Mesothelial cell of epicardium (in vitro differentiated cells): ENCODE measurements at regions not wholly inside any gene's neighbourhood (a gene's known extent, or its start where the extent isn't known, plus 50 kb on each side); places are given as distances from the start of the nearest gene placed in this dataset.

ENCODE experiments used
- DNase-seq, 2 experiments: peaks; one replicate each; pipeline ENCODE4 v3.0.0; 2021; ENCODE audit warnings: low spot score in 2 of 2; ENCODE audit not compliant: unreplicated experiment in 2 of 2
- H3K27ac Mint-ChIP-seq: 2 replicates; pipeline ENCODE4 v1.8.0; 2021; ENCODE audit warnings: mixed read lengths
- H3K27me3 Mint-ChIP-seq: 2 replicates; pipeline ENCODE4 v1.8.0; 2021; ENCODE audit warnings: low read depth, mixed read lengths
- H3K36me3 Mint-ChIP-seq: 2 replicates; pipeline ENCODE4 v1.8.0; 2021; ENCODE audit warnings: mixed read lengths
- H3K4me1 Mint-ChIP-seq: 2 replicates; pipeline ENCODE4 v1.8.0; 2021; ENCODE audit warnings: mixed read lengths
- H3K4me3 Mint-ChIP-seq: 2 replicates; pipeline ENCODE4 v1.8.0; 2021; ENCODE audit warnings: mild to moderate bottlenecking, moderate library complexity, mixed read lengths
- H3K9me3 Mint-ChIP-seq: 2 replicates; pipeline ENCODE4 v1.8.0; 2021; ENCODE audit warnings: mixed read lengths
- TF ChIP-seq, protein P1 (sequence below): fragments of 200-600 bp; sonication (generic); IDR thresholded peaks from one replicate; pipeline ENCODE4 v1.5.0; 2021; ENCODE audit warnings: antibody characterized with exemption; ENCODE audit not compliant: unreplicated experiment

DNA sequence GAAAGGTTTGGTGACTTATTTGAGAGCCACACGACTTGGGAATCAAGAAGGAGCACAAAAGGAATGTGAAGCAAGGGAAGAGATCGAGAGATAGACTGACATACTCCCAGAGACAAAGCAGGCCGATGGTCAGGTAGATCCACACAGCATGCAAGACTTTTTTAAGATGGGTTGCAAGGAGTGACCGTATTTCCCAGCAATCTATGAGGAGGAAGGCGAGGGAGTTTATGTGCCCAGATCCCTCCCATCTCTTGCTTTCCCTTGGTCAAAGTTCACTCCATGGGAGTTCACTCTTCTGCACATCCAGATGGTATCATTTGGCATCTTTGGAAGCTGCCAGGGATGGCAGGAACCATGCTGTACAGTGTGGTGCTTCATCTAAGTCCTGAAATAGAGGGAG lies 148.9 kb downstream of the RMI1 start:
- TF ChIP-seq, protein P1, sequence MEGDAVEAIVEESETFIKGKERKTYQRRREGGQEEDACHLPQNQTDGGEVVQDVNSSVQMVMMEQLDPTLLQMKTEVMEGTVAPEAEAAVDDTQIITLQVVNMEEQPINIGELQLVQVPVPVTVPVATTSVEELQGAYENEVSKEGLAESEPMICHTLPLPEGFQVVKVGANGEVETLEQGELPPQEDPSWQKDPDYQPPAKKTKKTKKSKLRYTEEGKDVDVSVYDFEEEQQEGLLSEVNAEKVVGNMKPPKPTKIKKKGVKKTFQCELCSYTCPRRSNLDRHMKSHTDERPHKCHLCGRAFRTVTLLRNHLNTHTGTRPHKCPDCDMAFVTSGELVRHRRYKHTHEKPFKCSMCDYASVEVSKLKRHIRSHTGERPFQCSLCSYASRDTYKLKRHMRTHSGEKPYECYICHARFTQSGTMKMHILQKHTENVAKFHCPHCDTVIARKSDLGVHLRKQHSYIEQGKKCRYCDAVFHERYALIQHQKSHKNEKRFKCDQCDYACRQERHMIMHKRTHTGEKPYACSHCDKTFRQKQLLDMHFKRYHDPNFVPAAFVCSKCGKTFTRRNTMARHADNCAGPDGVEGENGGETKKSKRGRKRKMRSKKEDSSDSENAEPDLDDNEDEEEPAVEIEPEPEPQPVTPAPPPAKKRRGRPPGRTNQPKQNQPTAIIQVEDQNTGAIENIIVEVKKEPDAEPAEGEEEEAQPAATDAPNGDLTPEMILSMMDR, result no peak
- peaks cover 3% of the 10 kb centered on the region for H3K9me3 Mint-ChIP-seq
- peaks cover 12% of the 10 kb centered on the region for H3K4me1 Mint-ChIP-seq
- H3K27me3 Mint-ChIP-seq, result peaks cover 11% of the 10 kb centered on the region
- DNase-seq, result no peak
- no peaks in the 10 kb centered on the region for H3K36me3 Mint-ChIP-seq
- H3K27ac Mint-ChIP-seq, result no peak overlapping the region
- H3K4me3 Mint-ChIP-seq, result no peak overlapping the region

- Mint-ChIP-seq H3K9me3 (no peaks in the 10 kb centered on the region), H3K4me1 (peaks cover 9% of the 10 kb centered on the region), H3K36me3 (no peaks in the 10 kb centered on the region), H3K27ac (no peak overlapping the region), H3K27me3 (peaks cover 74% of the 10 kb centered on the region), H3K4me3 (no peak overlapping the region)
- DNase-seq, result no peak
- TF ChIP-seq, protein P1, result no peak
Measured at GRCh38 chr9:84136119-84136868, 155.7 kb downstream of the RMI1 start.

DNA sequence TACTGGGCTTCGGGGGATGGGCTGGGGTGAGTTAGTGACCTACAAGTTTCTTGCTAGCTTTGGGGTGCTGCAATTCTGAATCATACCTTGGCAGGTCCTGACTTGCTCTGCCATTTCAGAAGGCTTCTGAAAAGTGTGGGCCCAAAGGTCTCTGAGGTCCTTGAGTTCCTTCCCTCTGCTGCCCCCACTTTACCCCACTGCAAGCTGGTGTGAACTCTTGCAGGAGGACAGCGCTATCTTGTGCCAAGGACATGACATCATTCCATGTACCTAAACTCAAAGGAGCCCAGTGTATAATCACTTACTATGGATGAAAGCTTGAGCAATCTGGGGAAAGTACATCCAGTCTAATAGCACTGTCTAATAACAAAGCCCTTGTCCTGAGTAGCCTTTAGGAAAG lies 157.4 kb downstream of the RMI1 start:
- H3K9me3 Mint-ChIP-seq, result no peaks in the 10 kb centered on the region
- peaks cover 87% of the 10 kb centered on the region for H3K27me3 Mint-ChIP-seq
- H3K27ac Mint-ChIP-seq, result no peak overlapping the region

DNA sequence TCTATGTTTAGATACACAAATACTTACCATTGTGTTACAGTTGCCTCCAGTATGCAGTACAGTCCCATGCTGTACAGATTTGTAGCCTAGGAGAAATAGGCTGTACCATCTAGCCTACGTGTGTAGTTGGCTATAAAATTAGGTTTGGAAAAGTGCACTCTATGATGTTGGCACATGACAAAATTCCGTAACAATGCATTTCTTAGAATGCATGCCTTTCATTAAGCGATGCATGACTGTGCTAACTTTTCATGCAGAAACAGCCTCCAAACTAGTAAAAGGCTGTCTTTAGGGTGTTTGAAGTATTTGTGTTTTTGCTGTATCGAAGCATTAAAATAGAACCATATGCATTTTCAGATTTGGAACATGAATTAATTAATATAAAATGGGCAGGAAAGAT lies 157.9 kb downstream of the RMI1 start:
- no peaks in the 10 kb centered on the region for H3K36me3 Mint-ChIP-seq
- H3K4me1 Mint-ChIP-seq, result peaks cover 10% of the 10 kb centered on the region
- no peak overlapping the region for H3K4me3 Mint-ChIP-seq
- no peaks in the 10 kb centered on the region for H3K9me3 Mint-ChIP-seq
- H3K27me3 Mint-ChIP-seq, result peaks cover 92% of the 10 kb centered on the region
- H3K27ac Mint-ChIP-seq, result no peak overlapping the region
- DNase-seq, result no peak
- TF ChIP-seq, protein P1, result no peak

More for the DNA sequence above, 157.4 kb downstream of the RMI1 start:
- Mint-ChIP-seq H3K4me1 (peaks cover 10% of the 10 kb centered on the region), H3K4me3 (no peak overlapping the region), H3K36me3 (no peaks in the 10 kb centered on the region)
- DNase-seq, result no peak
- TF ChIP-seq, protein P1, result no peak

DNA sequence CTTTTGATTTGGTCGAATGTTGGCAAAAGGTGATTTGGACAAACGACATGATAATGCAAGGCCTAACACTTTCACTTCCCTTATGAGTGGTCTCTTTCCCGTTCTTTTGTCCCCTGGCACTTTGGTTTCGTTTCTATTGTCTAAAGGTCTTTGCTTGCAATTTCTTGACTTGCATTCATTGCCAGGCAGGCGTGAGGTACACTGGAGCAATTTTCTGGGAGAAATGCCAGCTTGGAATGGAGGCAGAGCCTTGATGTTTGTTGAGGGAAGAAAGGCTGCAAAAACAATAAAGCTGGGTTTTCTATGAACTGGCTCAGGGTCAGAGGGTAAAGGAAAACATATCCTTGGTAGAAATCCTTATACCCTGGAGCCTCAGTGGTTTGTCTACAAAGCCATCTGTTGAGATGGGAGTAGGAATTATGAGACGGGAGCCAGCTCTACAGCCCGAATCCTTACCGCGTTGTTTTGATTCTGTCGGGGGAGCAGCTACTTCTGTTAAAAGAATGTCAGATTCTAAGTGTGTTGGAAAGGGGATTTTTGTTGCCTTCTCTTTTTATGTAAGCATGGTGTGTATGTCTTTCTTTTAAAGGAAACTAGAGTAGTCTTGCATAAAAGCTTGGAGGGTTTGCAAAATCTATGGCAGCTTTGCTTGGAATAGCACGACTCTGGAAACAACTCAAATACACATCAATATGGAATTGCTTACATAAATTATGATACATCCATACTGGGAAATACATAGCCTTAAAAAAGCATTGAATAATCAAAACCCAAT lies 158.9 kb downstream of the RMI1 start:
- Mint-ChIP-seq H3K4me1 (peaks cover 10% of the 10 kb centered on the region), H3K36me3 (no peaks in the 10 kb centered on the region), H3K27me3 (peaks cover 92% of the 10 kb centered on the region), H3K27ac (no peak overlapping the region), H3K9me3 (no peaks in the 10 kb centered on the region), H3K4me3 (no peak overlapping the region)
- no peak for DNase-seq
- TF ChIP-seq, protein P1, result no peak
